ENCODE measurements at regions not wholly inside any gene's neighbourhood (a gene's known extent, or its start where the extent isn't known, plus 50 kb on each side); places are given as distances from the start of the nearest gene placed in this dataset.

GRCh38 chr3:70519026-70519425 lies 206.6 kb upstream of the MDFIC2 start:
- TF ChIP-seq, protein P1, sequence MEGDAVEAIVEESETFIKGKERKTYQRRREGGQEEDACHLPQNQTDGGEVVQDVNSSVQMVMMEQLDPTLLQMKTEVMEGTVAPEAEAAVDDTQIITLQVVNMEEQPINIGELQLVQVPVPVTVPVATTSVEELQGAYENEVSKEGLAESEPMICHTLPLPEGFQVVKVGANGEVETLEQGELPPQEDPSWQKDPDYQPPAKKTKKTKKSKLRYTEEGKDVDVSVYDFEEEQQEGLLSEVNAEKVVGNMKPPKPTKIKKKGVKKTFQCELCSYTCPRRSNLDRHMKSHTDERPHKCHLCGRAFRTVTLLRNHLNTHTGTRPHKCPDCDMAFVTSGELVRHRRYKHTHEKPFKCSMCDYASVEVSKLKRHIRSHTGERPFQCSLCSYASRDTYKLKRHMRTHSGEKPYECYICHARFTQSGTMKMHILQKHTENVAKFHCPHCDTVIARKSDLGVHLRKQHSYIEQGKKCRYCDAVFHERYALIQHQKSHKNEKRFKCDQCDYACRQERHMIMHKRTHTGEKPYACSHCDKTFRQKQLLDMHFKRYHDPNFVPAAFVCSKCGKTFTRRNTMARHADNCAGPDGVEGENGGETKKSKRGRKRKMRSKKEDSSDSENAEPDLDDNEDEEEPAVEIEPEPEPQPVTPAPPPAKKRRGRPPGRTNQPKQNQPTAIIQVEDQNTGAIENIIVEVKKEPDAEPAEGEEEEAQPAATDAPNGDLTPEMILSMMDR (IDR thresholded peaks at IDR 0.05; ENCODE audit: borderline replicate concordance, extremely low read depth, low read length, poor library complexity, severe bottlenecking) = no peak
- TF ChIP-seq EZH2 (IDR thresholded peaks at IDR 0.05; ENCODE audit: borderline replicate concordance, low read depth, low read length, severe bottlenecking) = no peak
